AG09309 (cell line): ENCODE measurements at regions not wholly inside any gene's neighbourhood (a gene's known extent, or its start where the extent isn't known, plus 50 kb on each side); places are given as distances from the start of the nearest gene placed in this dataset.

ENCODE experiments used
- DNase-seq: peaks from one replicate; pipeline ENCODE4 v3.0.0-alpha.2; 2010; ENCODE audit warnings: low read depth
- H3K4me3 ChIP-seq: 2 replicates; pipeline ENCODE4 v1.5.1; 2011; ENCODE audit warnings: mild to moderate bottlenecking, low read depth, low read length, moderate library complexity; ENCODE audit not compliant: control insufficient read depth
- CTCF ChIP-seq: IDR thresholded peaks from 2 replicates; pipeline ENCODE4 v1.5.1; 2011; ENCODE audit warnings: mild to moderate bottlenecking, low read depth, low read length, inconsistent platforms; ENCODE audit not compliant: insufficient read depth, control insufficient read depth; ENCODE audit errors: missing control alignments

- H3K4me3 ChIP-seq, result no peak overlapping the region
- DNase-seq, result no peak
- TF ChIP-seq CTCF, result no peak
These were observed 217.9 kb downstream of the KIF21A start for GRCh38 chr12:39224971-39225370.

- DNase-seq, result no peak
- no peak for TF ChIP-seq CTCF
- H3K4me3 ChIP-seq, result no peak overlapping the region
These were observed 237.0 kb downstream of the KIF21A start for GRCh38 chr12:39205969-39206368.

GRCh38 chr12:39199351-39199750, 243.6 kb downstream of the KIF21A start:
- no peak for DNase-seq
- TF ChIP-seq CTCF, result no peak
- no peak overlapping the region for H3K4me3 ChIP-seq

- no peak for TF ChIP-seq CTCF
- no peak for DNase-seq
- H3K4me3 ChIP-seq, result no peak overlapping the region
These were observed 254.2 kb downstream of the KIF21A start for GRCh38 chr12:39188689-39189088.

- TF ChIP-seq CTCF, result no peak
These were observed 256.2 kb downstream of the KIF21A start for GRCh38 chr12:39186744-39187143.

GRCh38 chr12:39178837-39179236, 264.1 kb downstream of the KIF21A start:
- no peak overlapping the region for H3K4me3 ChIP-seq
- no peak for DNase-seq
- no peak for TF ChIP-seq CTCF

More at GRCh38 chr12:39186744-39187143, 256.2 kb downstream of the KIF21A start:
- no peak for DNase-seq
- H3K4me3 ChIP-seq, result no peak overlapping the region

- DNase-seq, result no peak
- no peak overlapping the region for H3K4me3 ChIP-seq
- no peak for TF ChIP-seq CTCF
These were observed 266.6 kb downstream of the KIF21A start for GRCh38 chr12:39176356-39176755.
